Cerebellar cortex (tissue), 1 donor: ENCODE measurements at regions not wholly inside any gene's neighbourhood (a gene's known extent, or its start where the extent isn't known, plus 50 kb on each side); places are given as distances from the start of the nearest gene placed in this dataset.
"Not testable (repeated sequence)": the region's sequence is repeated elsewhere in the genome, so short reads cannot be mapped to it uniquely, and the experiment has no call there.

Source experiments
- DNase-seq: peaks from one replicate; pipeline ENCODE4 v3.0.0-alpha.2; 2015; ENCODE audit warnings: low spot score

DNA sequence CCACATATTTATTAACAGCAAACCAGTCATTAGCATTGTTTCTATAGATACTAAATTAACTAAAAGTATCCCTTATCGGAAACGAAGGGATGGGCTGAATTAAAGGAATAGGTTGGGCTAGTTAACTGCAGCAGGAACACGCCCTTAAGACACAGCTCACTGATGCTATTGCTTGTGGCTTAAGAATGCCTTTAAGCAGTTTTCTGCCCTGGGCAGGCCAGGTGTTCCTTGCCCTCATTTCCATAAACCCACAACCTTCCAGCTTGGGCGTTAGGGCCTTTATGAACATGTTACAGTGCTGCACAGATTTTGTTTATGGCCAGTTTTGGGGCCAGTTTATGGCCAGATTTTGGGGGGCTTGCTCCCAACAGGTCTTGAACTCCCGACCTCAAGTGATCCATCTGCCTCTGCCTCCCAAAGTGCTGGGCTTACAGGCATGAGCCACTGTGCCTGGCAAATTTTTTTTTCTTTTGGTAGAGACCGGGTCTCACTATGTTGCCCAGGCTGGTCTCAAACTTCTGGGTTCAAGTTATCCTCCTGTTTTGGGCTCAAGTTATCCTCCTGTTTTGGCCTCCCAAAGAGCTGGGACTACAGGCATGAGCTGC is 90.1 kb upstream of the GRIN2A start:
- DNase-seq = not testable (repeated sequence)

- not testable (repeated sequence) for DNase-seq
These were observed 93.2 kb upstream of the GRIN2A start for GRCh38 chr16:10275214-10275996.

DNA sequence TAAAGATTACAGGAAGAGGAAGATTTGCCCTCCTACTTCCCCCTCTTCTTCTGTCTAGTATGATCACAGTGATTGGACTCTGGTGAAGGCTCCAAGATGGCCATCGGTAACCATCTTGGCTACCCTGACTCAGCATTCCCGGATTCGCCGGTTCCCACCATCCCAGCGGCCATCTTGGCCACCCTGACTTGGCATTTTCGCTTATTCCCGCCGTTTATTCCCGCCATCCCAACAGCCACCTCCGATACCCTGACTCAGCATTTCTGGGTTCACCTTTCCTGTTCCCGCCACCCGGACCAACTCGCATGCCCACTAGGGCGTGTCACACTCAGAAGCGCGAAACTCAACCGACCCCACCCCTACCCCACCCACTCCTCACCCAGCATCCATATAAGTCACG is 95.4 kb upstream of the GRIN2A start:
- DNase-seq = no peak

DNA sequence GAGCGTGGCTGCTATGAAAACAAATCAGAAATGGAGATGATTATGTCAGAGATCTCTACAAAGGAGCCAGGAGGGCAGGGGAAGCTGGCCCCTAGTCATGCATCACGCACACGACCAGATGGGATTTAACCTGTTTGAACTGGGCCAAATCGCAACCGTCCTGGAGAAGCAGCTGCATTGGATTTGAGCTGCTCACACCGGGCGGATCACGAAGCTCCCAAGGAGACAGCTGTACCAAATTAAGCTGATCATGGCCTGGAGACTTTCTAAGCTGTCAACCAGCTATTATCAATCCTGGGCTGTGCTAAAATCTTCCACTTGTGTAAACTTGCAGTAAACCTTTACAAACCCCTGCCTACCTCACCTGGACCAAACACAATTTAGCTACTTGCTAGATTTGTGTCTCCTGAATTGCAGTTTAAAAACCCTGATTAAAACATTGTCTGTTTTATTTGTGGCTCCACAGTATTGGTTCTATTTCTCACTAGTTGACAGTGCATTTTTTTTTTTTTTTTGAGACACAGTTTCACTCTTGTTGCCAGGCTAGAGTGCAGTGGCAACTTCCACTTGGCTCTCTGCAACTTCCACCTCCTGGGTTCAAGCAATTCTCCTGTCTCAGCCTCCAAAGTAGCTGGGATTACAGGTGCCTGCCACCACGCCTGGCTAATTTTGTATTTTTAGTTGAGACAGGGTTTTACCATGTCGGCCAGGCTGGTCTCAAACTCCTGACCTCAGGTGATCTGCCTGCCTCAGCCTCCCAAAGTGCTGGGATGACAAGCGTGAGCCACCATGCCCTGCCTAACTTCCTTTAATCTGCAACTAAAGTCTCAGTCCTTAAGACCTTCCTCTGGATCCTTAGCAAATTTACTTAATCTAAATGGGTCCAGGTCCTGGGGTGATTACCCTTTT is 98.3 kb upstream of the GRIN2A start:
- no peak for DNase-seq

GRCh38 chr16:10282367-10282766 is 100.1 kb upstream of the GRIN2A start:
- DNase-seq = no peak

GRCh38 chr16:10283246-10283645 is 101.0 kb upstream of the GRIN2A start:
- not testable (repeated sequence) for DNase-seq

- DNase-seq = not testable (repeated sequence)
These were observed 95.3 kb upstream of the ATF7IP2 start for GRCh38 chr16:10290467-10291105.

- not testable (repeated sequence) for DNase-seq
These were observed 93.7 kb upstream of the ATF7IP2 start for GRCh38 chr16:10292197-10292596.

DNA sequence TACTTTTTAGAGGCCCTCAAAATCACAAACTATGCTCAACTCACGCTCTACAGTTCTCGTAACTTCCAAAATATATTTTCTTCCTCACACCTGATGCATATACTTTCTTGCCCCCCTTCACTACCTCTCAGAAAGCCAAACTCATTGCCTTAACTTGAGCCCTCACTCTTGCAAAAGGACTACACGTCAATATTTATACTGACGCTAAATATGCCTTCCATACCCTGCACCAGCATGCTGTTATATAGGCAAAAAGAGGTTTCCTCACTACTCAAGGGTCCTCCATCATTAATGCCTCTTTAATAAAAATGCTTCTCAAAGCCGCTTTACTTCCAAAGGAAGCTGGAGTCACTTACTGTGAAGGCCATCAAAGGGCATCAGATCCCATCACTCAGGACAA is 92.9 kb upstream of the ATF7IP2 start:
- not testable (repeated sequence) for DNase-seq

DNA sequence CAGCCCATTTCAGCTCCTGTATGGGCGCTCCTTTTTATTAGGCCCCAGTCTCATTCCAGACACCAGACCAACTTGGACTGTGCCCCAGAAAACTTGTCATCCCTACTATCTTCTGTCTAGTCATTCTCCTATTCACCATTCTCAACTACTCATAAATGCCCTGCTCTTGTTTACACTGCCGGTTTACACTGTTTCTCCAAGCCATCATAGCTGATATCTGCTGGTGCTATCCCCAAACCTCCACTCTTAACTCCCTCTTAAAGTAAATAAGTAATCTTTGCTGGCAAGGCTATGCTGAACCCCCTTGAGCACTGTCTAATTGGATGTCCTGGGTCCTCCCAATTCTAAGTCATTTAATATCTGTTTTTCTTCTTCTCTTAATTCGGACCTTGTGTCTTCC is 91.7 kb upstream of the ATF7IP2 start:
- DNase-seq = not testable (repeated sequence)

- no peak for DNase-seq
These were observed 88.9 kb upstream of the ATF7IP2 start for GRCh38 chr16:10296956-10297340.

DNA sequence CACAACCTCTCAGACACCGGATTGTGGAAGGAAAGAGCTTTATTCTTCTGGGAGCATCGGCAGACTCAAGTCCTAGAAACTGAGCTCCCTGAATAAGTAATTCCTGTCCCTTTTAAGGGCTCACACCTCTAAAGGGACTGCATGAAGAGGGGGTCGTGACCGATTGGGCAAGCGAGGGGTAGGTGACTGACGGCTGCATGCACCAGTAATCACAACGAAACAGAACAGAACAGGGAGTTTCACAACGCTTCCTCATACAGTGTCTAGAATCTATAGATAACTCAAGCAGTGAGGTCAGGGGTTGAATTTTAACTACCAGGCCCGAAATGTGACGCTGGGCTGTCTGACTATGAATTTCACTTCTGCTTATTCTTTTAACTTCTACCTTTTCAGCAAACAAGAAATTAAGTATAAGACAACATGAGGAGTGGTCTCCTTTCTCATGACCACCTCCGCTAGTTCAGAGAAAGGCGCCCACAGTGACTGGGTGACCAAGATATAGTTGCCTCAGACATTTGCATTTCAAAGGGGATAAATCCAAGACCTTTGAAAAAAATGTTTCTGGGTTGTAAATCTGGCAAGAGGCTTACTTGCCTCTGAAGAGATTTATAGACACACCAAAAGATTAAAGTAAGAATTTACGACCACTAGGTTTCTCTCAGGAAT is 88.4 kb upstream of the ATF7IP2 start:
- DNase-seq = no peak

GRCh38 chr16:10300905-10301304 is 85.0 kb upstream of the ATF7IP2 start:
- no peak for DNase-seq

DNA sequence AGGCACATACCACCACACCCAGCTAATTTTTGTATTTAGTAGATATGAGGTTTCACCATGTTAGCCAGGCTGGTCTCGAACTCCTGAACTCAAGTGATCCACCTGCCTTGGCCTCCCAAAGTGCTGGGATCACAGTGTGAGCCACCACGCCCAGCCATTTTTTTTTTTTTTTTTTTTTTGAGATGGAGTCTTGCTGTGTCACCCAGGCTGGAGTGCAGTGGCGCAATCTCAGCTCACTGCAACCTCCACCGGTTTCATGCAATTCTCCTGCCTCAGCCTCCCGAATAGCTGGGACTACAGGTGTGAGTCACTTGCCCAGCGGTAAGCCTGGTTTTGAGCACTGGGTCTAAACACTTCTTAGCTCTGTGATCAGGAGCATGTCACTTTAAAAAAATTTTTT is 84.3 kb upstream of the ATF7IP2 start:
- DNase-seq = not testable (repeated sequence)

DNA sequence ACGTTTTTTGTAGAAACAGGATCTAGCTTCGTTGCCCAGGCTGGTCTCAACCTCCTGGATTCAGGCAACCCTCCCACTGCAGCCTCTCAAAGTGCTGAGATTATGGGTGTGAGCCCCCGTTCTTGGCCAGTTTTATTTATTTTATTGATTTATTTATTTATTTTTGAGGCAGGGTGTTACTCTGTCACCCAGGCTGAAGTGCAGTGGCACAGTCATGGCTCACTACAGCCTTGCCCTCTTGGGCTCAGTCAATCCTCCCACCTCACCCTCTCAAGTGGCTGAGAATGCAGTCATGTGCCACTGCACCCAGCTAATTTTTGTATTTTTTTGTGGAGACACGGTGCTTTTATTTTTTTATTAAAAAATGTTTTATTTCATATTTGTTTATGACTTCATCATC is 79.9 kb upstream of the ATF7IP2 start:
- no peak for DNase-seq

GRCh38 chr16:10308305-10309193 is 77.3 kb upstream of the ATF7IP2 start:
- DNase-seq = no peak

GRCh38 chr16:10309271-10309932 is 76.5 kb upstream of the ATF7IP2 start:
- no peak for DNase-seq

- no peak for DNase-seq
These were observed 73.9 kb upstream of the ATF7IP2 start for GRCh38 chr16:10312008-10312407.

- DNase-seq = no peak
These were observed 72.8 kb upstream of the ATF7IP2 start for GRCh38 chr16:10312784-10313724.
